WTC11 (cell line): ENCODE measurements at regions not wholly inside any gene's neighbourhood (a gene's known extent, or its start where the extent isn't known, plus 50 kb on each side); places are given as distances from the start of the nearest gene placed in this dataset.
A peak's percentile ranks its signal among the peaks of the same experiment; 100 is the strongest.

Experiments
- ATAC-seq: fragments of 200-7000 bp; cut with Tn5 transposase; 2 replicates; pipeline ENCODE4 v1.10.0; 2021; ENCODE audit warnings: mild to moderate bottlenecking, moderate library complexity
- CTCF ChIA-PET: fragments of 300-600 bp; sonication (Branson Sonifier 250); formaldehyde crosslinking; loops from one replicate; lab custom pipeline; 2021; ENCODE audit warnings: antibody characterized with exemption; lab: Charles Lee
- POLR2A ChIA-PET: fragments of 350-600 bp; sonication (Branson Sonifier 250); formaldehyde crosslinking; loops from one replicate; lab custom pipeline; 2021; ENCODE audit warnings: antibody characterized with exemption; lab: Charles Lee
- DNase-seq: peaks from one replicate; pipeline ENCODE4 v3.0.0; 2021; ENCODE audit warnings: low spot score
- H3K27ac Mint-ChIP-seq: 2 replicates; pipeline ENCODE4 v1.8.0; 2021; ENCODE audit warnings: mixed read lengths
- H3K27me3 Mint-ChIP-seq: 2 replicates; pipeline ENCODE4 v1.8.0; 2021; ENCODE audit warnings: low read depth, mild to moderate bottlenecking, moderate library complexity, mixed read lengths
- H3K36me3 Mint-ChIP-seq: 2 replicates; pipeline ENCODE4 v1.8.0; 2021; ENCODE audit warnings: mixed read lengths
- H3K4me1 Mint-ChIP-seq: 2 replicates; pipeline ENCODE4 v1.8.0; 2022; ENCODE audit warnings: mixed read lengths
- H3K4me3 Mint-ChIP-seq: 2 replicates; pipeline ENCODE4 v1.8.0; 2021; ENCODE audit warnings: mild to moderate bottlenecking, moderate library complexity, mixed read lengths
- H3K9me3 Mint-ChIP-seq: 2 replicates; pipeline ENCODE4 v1.8.0; 2021; ENCODE audit warnings: mixed read lengths
- ATF1 ChIP-seq: sonication (generic); formaldehyde crosslinking; IDR thresholded peaks from 2 replicates; pipeline ENCODE4 v1.8.1; 2023; ENCODE audit warnings: mild to moderate bottlenecking, moderate library complexity, missing genetic modification reagents
- CREB1 ChIP-seq: sonication (generic); formaldehyde crosslinking; IDR thresholded peaks from 2 replicates; pipeline ENCODE4 v1.8.0; 2023; ENCODE audit warnings: mild to moderate bottlenecking, missing genetic modification reagents
- CTCF ChIP-seq: fragments of 200-600 bp; IDR thresholded peaks from 2 replicates; pipeline ENCODE4 v1.8.0; 2022; ENCODE audit warnings: antibody characterized with exemption
- E2F1 ChIP-seq: sonication (generic); formaldehyde crosslinking; IDR thresholded peaks from 2 replicates; pipeline ENCODE4 v1.8.0; 2022; ENCODE audit warnings: mild to moderate bottlenecking, missing genetic modification reagents
- ETV6 ChIP-seq: sonication (generic); formaldehyde crosslinking; IDR thresholded peaks from 2 replicates; pipeline ENCODE4 v1.8.1; 2022; ENCODE audit warnings: mild to moderate bottlenecking, missing genetic modification reagents
- FOXP4 ChIP-seq: sonication (generic); formaldehyde crosslinking; IDR thresholded peaks from 2 replicates; pipeline ENCODE4 v1.8.0; 2022; ENCODE audit warnings: mild to moderate bottlenecking, missing genetic modification reagents
- HMGA2 ChIP-seq: fragments of 250-450 bp; sonication (Bioruptor Pico); IDR thresholded peaks from 2 replicates; pipeline ENCODE4 v1.4.0; 2021; ENCODE audit warnings: mild to moderate bottlenecking, moderate library complexity
- JUN ChIP-seq: sonication (generic); formaldehyde crosslinking; IDR thresholded peaks from 2 replicates; pipeline ENCODE4 v1.8.0; 2023; ENCODE audit warnings: mild to moderate bottlenecking, missing genetic modification reagents
- NFATC4 ChIP-seq: fragments of 250-450 bp; sonication (Bioruptor Pico); IDR thresholded peaks from 2 replicates; pipeline ENCODE4 v1.9.0; 2021; ENCODE audit warnings: mild to moderate bottlenecking
- NR1H2 ChIP-seq: sonication (generic); formaldehyde crosslinking; IDR thresholded peaks from 2 replicates; pipeline ENCODE4 v1.9.0; 2021; ENCODE audit warnings: mild to moderate bottlenecking, moderate library complexity, missing genetic modification reagents
- NR3C1 ChIP-seq: sonication (generic); formaldehyde crosslinking; conservative IDR thresholded peaks from 2 replicates; pipeline ENCODE4 v1.8.1; 2023; ENCODE audit warnings: low read depth, mild to moderate bottlenecking, missing genetic modification reagents
- PRDM15 ChIP-seq: sonication (generic); formaldehyde crosslinking; IDR thresholded peaks from 2 replicates; pipeline ENCODE4 v1.8.0; 2022; ENCODE audit warnings: missing genetic modification reagents
- SMAD4 ChIP-seq: sonication (generic); formaldehyde crosslinking; IDR thresholded peaks from 2 replicates; pipeline ENCODE4 v1.8.0; 2022; ENCODE audit warnings: mild to moderate bottlenecking, missing genetic modification reagents
- SP1 ChIP-seq: sonication (generic); formaldehyde crosslinking; conservative IDR thresholded peaks from 2 replicates; pipeline ENCODE4 v1.8.1; 2022; ENCODE audit warnings: missing genetic modification reagents
- TP53 ChIP-seq: sonication (generic); formaldehyde crosslinking; IDR thresholded peaks from 2 replicates; pipeline ENCODE4 v1.8.1; 2023; ENCODE audit warnings: mild to moderate bottlenecking, missing genetic modification reagents
- ZBTB21 ChIP-seq: sonication (generic); formaldehyde crosslinking; IDR thresholded peaks from 2 replicates; pipeline ENCODE4 v1.8.1; 2023; ENCODE audit warnings: mild to moderate bottlenecking, missing genetic modification reagents, borderline replicate concordance
- ZNF121 ChIP-seq: sonication (generic); formaldehyde crosslinking; IDR thresholded peaks from 2 replicates; pipeline ENCODE4 v1.8.0; 2023; ENCODE audit warnings: missing genetic modification reagents
- ZNF232 ChIP-seq: sonication (generic); formaldehyde crosslinking; IDR thresholded peaks from 2 replicates; pipeline ENCODE4 v1.8.0; 2022; ENCODE audit warnings: mild to moderate bottlenecking, missing genetic modification reagents
- ZNF263 ChIP-seq: sonication (generic); formaldehyde crosslinking; IDR thresholded peaks from 2 replicates; pipeline ENCODE4 v1.8.1; 2022; ENCODE audit warnings: low read depth, mild to moderate bottlenecking, moderate library complexity, missing genetic modification reagents
- ZNF317 ChIP-seq: sonication (generic); formaldehyde crosslinking; IDR thresholded peaks from 2 replicates; pipeline ENCODE4 v1.8.1; 2023; ENCODE audit warnings: low read depth, mild to moderate bottlenecking, moderate library complexity, missing genetic modification reagents, borderline replicate concordance
- ZNF423 ChIP-seq: fragments of 250-450 bp; sonication (Bioruptor Pico); IDR thresholded peaks from 2 replicates; pipeline ENCODE4 v2.1.2; 2022; ENCODE audit warnings: mild to moderate bottlenecking, moderate library complexity

- CTCF ChIA-PET: interaction anchor here (0.8 to 4.4 kb wide), 5 partner anchors 52 to 142 kb away, joined by 5 to 71 read pairs (median 17); partner anchors contain the start of genes CAMK2N1 and VWA5B1
- no peaks in the 10 kb centered on the region for H3K36me3 Mint-ChIP-seq
- peaks cover 12% of the 10 kb centered on the region for H3K4me1 Mint-ChIP-seq
- H3K4me3 Mint-ChIP-seq: no peak overlapping the region
- TF ChIP-seq ZNF232 (no peak), JUN (no peak), NR1H2 (CRISPR knock-in tag) (no peak), ZNF317 (no peak), ZNF423 (CRISPR knock-in tag) (no peak), CREB1 (CRISPR knock-in tag) (no peak), HMGA2 (CRISPR knock-in tag) (no peak), PRDM15 (CRISPR knock-in tag) (no peak), ATF1 (CRISPR knock-in tag) (no peak), NFATC4 (CRISPR knock-in tag) (no peak)
- POLR2A ChIA-PET: no interaction called here
- no peak for ATAC-seq
- DNase-seq: no peak
- H3K27ac Mint-ChIP-seq: no peak overlapping the region
- no peaks in the 10 kb centered on the region for H3K9me3 Mint-ChIP-seq
- peaks cover 44% of the 10 kb centered on the region for H3K27me3 Mint-ChIP-seq
Measured at GRCh38 chr1:20432341-20432740, 53.7 kb downstream of the CAMK2N1 start.

- H3K36me3 Mint-ChIP-seq: no peaks in the 10 kb centered on the region
- TF ChIP-seq NR1H2 (CRISPR knock-in tag) (no peak), SMAD4 (CRISPR knock-in tag) (no peak), TP53 (CRISPR knock-in tag) (no peak), ZNF423 (CRISPR knock-in tag) (no peak), NR3C1 (CRISPR knock-in tag) (no peak), ZNF121 (CRISPR knock-in tag) (no peak), FOXP4 (CRISPR knock-in tag) (no peak), ZBTB21 (CRISPR knock-in tag) (no peak), ATF1 (CRISPR knock-in tag) (no peak)
- ATAC-seq (no peak), DNase-seq (no peak)
- H3K4me3 Mint-ChIP-seq: no peak overlapping the region
- CTCF ChIA-PET: interaction anchor here (0.6 to 4.4 kb wide), 65 partner anchors 8 to 571 kb away, joined by 3 to 71 read pairs (median 5); partner anchors contain the start of genes CAMK2N1, DDOST, FAM43B and MUL1
- H3K27ac Mint-ChIP-seq: no peak overlapping the region
- H3K27me3 Mint-ChIP-seq: peaks cover 44% of the 10 kb centered on the region
- POLR2A ChIA-PET: interaction anchor here (1.0 to 1.4 kb wide), 2 partner anchors 10 to 55 kb away, joined by 3 read pairs; partner anchors contain the start of gene CAMK2N1
- peaks cover 12% of the 10 kb centered on the region for H3K4me1 Mint-ChIP-seq
- peaks cover under 1% of the 10 kb centered on the region for H3K9me3 Mint-ChIP-seq
Measured at GRCh38 chr1:20431176-20431460, 54.9 kb downstream of the CAMK2N1 start.

- ATAC-seq (peak; percentile 97), DNase-seq (peak; percentile 85)
- ChIA-PET CTCF (interaction anchor here (0.6 to 4.4 kb wide), 65 partner anchors 9 to 571 kb away, joined by 3 to 71 read pairs (median 5); partner anchors contain the start of genes CAMK2N1, DDOST, FAM43B and MUL1), POLR2A (interaction anchor here (1.0 to 1.4 kb wide), 2 partner anchors 10 to 56 kb away, joined by 3 read pairs; partner anchors contain the start of gene CAMK2N1)
- Mint-ChIP-seq H3K27me3 (peaks cover 42% of the 10 kb centered on the region), H3K27ac (no peak overlapping the region), H3K4me1 (peaks cover 12% of the 10 kb centered on the region), H3K36me3 (no peaks in the 10 kb centered on the region), H3K4me3 (no peak overlapping the region), H3K9me3 (peaks cover 6% of the 10 kb centered on the region)
- TF ChIP-seq CTCF: peak; percentile 97
- 0 out of 2 replicates have a peak, but pooled peaks have one; percentile 29 for TF ChIP-seq ETV6 (CRISPR knock-in tag)
- TF ChIP-seq ZNF423 (CRISPR knock-in tag): peak; percentile 69
- TF ChIP-seq ZNF263 (CRISPR knock-in tag): 0 out of 2 replicates have a peak, but pooled peaks have one; percentile 31
- TF ChIP-seq SP1 (CRISPR knock-in tag): peak; percentile 61
- TF ChIP-seq E2F1 (CRISPR knock-in tag): no peak
Measured at GRCh38 chr1:20430355-20431175, 55.4 kb downstream of the CAMK2N1 start.
